NCI-H187 treated with DMSO at 0.1 percent for 48 hours (cell line): ENCODE measurements at regions not wholly inside any gene's neighbourhood (a gene's known extent, or its start where the extent isn't known, plus 50 kb on each side); places are given as distances from the start of the nearest gene placed in this dataset.
"Not testable (repeated sequence)": the region's sequence is repeated elsewhere in the genome, so short reads cannot be mapped to it uniquely, and the experiment has no call there.

Source experiments
- DNase-seq: peaks from one replicate; lab custom pipeline; 2025; lab: John Stamatoyannopoulos, UW

DNA sequence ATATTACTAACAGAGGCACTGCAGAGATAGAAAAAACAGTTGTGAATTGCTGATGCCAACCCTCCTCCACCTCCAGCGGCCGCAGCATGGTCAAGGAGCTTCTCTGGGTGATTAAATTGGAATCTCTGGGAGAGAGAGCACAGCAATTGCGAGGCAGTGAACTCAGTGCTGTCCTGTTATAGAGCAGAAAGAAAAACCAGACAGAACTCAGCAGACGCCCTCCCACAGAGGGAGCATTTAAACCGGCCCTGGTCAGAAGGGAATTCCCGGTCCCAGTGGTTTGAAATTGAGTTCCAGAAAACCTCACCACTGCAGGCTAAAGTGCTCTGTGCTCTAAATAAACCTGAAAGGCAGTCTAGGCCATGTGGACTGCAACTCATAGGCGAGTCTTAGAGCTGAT is 175.4 kb downstream of the SQOR start:
- no peak for DNase-seq

- DNase-seq = no peak
These were observed 177.4 kb downstream of the SQOR start for GRCh38 chr15:45812200-45812599.

DNA sequence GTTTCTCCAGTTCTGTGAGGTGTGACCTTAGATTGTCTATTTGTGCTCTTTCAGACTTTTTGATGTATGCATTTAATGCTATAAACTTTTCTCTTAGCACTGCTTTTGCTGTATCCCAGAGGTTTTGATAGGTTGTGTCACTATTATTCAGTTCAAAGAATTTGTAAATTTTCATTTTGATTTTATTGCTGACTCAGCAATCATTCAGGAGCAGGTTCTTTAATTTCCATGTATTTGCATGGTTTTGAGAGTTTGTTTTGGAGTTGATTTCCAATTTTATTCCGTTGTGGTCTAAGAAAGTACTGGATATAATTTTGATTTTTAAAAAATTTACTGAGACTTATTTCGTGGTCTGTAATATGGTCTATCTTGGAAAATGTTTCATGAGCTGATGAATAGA is 182.7 kb downstream of the SQOR start:
- not testable (repeated sequence) for DNase-seq

- no peak for DNase-seq
These were observed 186.6 kb downstream of the SQOR start for GRCh38 chr15:45821390-45821789.

DNA sequence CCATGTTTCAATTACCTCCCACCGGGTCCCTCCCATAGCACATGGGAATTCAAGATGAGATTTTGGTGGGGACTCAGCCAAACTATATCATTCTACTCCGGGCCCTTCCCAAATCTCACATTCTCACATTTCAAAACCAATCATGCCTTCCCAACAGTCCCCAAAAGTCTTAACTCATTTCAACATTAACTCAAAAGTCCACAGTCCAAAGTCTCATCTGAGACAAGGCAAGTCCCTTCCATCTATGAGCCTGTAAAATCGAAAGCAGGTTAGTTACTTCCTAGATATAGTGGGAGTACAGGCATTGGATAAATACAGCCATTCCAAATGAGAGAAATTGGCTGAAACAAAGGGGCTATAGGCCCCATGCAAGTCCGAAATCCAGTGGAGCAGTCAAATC is 188.1 kb downstream of the SQOR start:
- DNase-seq = not testable (repeated sequence)

DNA sequence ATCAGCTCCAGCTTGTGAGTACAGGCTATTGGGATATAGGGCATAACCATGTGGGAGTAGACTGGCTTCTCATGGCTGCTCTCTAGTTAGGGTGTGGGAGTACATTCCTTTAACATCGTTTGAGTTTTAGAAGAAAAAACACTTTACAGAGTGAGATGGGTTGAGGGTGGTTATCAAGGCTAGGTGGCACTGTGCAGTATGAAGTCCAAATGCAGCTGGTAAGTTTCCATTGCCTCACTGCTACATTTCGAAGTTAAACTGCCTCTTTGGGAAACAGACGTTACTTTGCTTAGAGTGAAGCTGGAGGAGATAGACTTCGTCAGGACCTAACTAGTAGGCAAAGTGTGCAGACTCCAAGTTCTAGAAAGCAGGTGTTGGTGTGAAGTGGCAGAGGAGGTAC is 192.4 kb downstream of the SQOR start:
- no peak for DNase-seq

- no peak for DNase-seq
These were observed 192.9 kb downstream of the SQOR start for GRCh38 chr15:45827766-45828165.

DNA sequence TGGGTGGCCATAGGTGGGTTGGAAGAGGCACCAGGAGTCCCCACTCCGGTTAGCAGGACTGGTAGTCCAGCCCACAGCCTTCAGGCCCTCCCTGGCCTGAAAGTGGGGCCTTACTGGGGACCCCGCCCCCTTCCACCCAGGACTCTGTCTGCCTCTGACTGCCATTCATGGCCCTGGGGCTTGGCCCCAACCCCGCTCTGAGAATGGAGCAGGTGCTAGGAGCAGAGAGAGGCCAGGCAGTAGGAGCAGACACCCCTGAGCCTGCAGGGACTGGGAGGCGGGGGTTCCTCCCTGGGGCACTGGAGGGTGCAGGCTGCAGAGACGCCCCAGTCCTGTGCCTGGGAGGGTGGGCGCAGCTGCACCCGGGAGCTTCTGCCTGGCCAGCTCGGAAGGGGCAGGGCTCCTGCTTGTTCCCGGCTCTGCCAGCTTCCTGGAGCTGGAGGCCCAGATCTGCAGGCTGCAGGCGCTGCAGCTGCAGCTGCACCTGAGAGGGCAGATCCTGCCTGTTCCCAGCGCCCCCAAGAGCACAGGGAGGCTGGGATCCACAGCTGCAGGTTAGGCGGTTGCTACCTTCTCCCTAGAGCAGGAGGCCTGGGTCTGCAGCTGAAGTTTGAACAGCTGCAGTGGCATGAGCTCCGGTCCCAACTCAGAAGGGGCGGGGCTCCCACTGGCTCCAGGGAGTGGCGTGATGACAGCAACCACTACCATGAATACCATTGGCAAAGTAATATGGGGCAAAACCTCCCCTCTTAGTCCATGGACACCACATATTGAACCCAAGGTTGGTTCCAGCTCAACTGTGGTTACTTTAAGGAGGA is 194.7 kb downstream of the SQOR start:
- no peak for DNase-seq

- DNase-seq = no peak
These were observed 197.0 kb downstream of the SQOR start for GRCh38 chr15:45831787-45832186.

DNA sequence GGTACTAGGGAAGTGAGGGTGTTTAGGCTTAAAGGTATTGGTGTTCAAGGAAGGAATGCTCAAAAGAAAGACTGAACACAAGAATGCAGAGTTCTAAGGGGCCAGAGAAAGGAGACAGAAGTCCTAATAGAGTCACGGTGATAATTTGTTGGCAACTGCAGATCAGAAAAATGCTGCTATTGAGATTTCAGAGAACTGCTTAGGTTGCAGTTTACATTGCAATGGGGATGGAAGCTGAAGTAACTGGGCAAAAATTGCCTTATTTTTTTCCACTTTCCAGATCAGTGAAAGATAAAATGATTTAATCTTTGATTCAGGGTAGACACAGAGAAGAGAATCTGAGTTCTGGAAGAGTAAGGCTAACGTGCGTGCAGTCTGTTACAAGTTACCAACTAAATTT is 199.8 kb downstream of the SQOR start:
- DNase-seq = no peak

DNA sequence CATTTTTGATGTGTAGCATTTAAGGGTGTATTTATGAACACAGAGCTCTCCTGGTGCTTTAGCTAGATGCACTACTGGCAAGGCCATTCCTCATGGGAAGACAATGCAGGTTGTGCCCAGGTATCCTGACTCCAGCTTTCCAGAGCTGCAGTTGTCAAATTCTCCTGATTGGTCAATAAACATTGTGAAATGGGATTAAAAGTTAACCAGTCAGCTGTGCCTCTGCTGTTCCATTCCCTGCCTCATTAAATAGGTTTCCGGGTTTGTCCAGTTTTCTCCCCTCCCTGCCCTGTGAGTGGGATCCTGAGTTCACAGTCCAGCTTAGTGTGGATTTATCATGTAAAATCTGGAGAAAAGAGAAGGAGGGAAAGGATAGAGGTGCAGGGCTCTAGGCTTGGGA is 207.3 kb downstream of the SQOR start:
- no peak for DNase-seq

- no peak for DNase-seq
These were observed 212.8 kb downstream of the SQOR start for GRCh38 chr15:45847645-45848044.

DNA sequence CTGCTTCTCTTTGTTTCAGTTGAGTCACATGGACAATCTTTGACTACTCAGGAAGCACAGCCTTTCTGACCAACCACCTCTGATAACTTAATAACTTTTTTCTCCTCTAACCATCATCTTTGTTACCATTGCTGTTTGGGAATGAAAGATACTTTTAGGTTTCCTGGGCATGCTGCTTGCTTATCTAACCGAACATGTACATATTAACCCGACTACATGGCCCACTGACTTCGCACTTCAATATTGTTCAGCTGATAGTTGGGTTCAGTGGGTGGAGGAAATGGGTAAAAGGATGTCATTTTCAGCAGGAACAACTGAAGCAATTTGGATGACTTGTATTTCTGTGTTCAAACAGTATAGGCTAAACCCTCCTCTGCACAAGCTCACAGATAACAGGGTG is 214.3 kb downstream of the SQOR start:
- DNase-seq = no peak

DNA sequence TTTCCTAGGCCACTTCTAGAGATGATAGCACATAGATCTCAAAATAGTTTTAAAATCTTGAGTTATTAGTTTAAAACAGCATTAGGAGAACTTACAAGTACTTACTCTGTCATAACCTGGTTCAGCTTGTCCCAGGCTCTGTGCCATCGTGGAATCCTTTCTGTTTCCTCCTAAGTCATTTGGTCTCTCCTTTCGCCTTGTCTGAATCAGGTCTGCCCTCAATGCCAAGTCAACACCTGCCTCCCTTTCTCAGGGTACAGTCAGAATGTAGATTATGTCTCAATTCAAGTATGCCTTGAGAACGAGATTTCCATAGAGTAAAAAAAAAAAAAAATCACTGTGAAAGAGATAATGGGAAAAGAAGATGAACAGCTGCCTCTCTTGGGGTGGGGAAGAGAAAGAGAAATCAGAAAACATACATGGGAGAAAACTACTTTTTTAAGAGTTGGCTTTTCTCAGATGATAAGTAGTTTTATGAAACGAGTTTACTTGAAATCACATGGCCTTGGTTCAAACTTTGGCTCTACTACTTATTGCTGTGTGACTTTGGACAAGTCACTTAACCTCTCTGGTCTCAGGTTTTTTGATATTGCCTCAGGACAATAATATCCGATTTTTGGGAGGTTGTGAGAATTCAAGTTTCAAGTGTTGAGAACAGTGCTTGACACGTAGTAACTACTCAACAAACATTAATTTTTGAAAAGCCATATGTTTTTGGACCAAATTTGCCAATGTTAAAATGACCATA is 219.8 kb downstream of the SQOR start:
- no peak for DNase-seq

DNA sequence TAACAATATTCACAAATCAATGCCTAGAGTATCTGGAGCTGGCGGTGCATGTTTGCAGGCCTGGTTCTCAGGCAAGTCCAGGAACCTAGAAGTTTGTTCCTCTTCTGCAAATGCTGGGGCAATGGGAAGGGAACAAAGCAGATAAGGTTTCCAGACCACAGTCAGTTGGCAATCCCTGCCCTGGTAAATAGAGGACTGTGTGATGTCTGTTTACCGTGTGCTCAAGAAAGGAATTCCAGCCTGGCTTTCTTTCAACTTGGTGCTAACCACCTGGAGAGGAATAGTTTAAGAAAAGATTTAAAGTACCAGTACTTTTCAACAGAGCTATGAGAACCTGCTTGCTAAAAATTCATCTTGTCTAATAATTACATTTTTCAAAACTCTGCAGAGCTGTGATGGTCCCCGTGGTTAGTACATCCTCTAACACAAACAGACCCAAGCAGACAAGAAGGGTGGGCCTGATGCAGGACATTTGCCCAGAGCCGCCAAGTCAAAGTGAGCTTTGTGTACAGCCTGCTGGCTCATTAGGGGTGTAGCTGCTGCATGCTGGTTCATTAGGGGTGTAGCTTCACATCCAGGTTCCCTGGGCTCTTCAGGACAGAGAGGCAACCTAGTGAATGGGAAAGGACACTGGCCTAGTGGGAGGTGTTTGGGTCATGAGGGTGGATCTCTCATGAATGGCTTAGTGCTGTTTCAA is 220.5 kb downstream of the SQOR start:
- no peak for DNase-seq

GRCh38 chr15:45855907-45856579 is 221.2 kb downstream of the SQOR start:
- no peak for DNase-seq

- no peak for DNase-seq
These were observed 222.5 kb downstream of the SQOR start for GRCh38 chr15:45857291-45857690.

DNA sequence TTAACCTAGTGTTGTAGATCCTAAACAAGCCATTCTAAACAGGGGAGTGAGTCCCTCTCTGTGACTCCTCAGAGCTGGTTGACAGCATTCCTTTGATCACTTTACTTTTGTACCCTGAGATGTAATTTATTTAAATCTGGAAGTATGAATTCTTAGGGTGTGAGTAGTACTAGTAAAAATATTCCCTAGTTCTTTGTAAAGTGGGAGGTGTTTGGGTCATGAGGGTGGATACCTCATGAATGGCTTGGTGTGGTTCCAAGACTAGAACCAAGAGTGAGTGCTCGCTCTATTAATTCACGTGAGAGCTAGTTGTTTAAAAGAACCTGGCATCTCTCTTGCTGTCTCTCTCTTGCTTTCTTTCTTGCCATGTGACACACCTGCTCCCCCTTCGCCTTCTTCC is 223.7 kb downstream of the SQOR start:
- no peak for DNase-seq

DNA sequence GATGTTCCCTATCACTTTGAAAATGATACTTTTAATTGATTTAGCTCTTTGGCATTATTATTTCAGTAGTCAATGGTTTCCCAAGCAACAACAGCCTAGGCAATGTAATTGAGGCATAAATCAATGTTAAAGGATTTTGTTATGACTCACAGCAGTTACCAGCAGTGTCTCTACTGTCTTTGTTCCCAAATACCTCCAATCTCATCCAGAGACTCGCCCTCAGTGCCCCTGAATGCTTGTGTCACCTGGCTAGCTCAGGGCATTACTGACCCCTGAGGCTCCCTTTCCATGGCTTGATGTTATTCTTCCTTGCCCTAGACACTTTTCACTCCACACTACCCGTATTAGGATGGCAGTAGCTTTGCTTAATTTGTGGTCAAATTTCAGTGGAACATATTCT is 227.2 kb downstream of the SQOR start:
- DNase-seq = no peak

DNA sequence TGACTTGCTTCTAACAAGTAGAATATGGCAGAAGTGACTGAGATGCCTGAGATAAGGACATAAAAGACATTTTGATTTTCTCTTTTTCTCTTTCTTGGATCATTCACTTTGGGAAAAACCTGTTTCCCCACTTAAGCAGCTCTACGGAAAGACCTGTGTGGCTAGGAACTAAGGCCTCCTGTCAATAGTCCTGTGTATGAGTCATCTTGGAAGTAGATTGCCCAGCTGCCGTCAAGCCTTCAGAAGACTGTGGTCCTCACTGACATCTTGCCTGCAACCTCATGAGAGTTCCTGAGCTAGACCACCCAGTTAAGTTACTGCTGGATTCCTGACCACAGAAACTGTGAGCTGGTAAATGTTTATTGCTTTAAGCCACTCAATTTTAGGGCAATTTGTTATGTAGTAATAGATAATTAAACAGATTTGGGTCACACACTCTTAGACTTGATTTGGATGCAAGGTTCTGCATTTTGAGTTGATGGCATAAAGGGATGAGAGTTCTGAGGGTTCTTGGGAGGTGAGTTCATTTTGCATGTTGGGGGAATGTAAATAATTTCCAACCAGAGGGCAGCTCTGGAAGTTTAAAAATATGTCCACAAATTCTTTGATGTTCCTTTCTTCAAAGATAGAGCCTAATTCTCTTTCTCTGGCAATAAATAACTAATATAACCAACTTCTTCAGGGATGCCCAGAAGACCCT is 229.2 kb downstream of the SQOR start:
- DNase-seq = no peak

GRCh38 chr15:45866616-45867015 is 231.8 kb downstream of the SQOR start:
- no peak for DNase-seq

GRCh38 chr15:45867281-45867680 is 232.5 kb downstream of the SQOR start:
- DNase-seq = no peak
